ENCODE measurements at regions not wholly inside any gene's neighbourhood (a gene's known extent, or its start where the extent isn't known, plus 50 kb on each side); places are given as distances from the start of the nearest gene placed in this dataset.

GRCh38 chr18:39523281-39523680 is 1957.7 kb upstream of the CELF4 start:
- TF ChIP-seq SPI1 (IDR thresholded peaks at IDR 0.05; ENCODE audit: borderline replicate concordance, insufficient read depth, low read depth, low read length) (no peak), TCF3 (IDR thresholded peaks at IDR 0.05; ENCODE audit: borderline replicate concordance, insufficient read depth, low read depth, low read length) (no peak), POLR2A (IDR thresholded peaks at IDR 0.05; ENCODE audit: low read depth, low read length) (no peak), MXI1 (IDR thresholded peaks at IDR 0.05; ENCODE audit: low read depth, low read length) (no peak), EZH2 (IDR thresholded peaks at IDR 0.05; ENCODE audit: borderline replicate concordance, control insufficient read depth, low read depth, low read length) (no peak), TCF12 (IDR thresholded peaks at IDR 0.05; ENCODE audit: low read depth, low read length) (no peak), BRCA1 (IDR thresholded peaks at IDR 0.05; ENCODE audit: low read depth, low read length) (no peak), EP300 (IDR thresholded peaks at IDR 0.05; ENCODE audit: borderline replicate concordance in 1 of 2, control insufficient read depth in 1 of 2, low read depth in 2 of 2, low read length in 2 of 2) (no peak), BHLHE40 (IDR thresholded peaks at IDR 0.05; ENCODE audit: borderline replicate concordance in 1 of 2, low read depth in 2 of 2, low read length in 1 of 2) (no peak)
- TF ChIP-seq, protein P1, sequence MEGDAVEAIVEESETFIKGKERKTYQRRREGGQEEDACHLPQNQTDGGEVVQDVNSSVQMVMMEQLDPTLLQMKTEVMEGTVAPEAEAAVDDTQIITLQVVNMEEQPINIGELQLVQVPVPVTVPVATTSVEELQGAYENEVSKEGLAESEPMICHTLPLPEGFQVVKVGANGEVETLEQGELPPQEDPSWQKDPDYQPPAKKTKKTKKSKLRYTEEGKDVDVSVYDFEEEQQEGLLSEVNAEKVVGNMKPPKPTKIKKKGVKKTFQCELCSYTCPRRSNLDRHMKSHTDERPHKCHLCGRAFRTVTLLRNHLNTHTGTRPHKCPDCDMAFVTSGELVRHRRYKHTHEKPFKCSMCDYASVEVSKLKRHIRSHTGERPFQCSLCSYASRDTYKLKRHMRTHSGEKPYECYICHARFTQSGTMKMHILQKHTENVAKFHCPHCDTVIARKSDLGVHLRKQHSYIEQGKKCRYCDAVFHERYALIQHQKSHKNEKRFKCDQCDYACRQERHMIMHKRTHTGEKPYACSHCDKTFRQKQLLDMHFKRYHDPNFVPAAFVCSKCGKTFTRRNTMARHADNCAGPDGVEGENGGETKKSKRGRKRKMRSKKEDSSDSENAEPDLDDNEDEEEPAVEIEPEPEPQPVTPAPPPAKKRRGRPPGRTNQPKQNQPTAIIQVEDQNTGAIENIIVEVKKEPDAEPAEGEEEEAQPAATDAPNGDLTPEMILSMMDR (IDR thresholded peaks at IDR 0.05 in 2 of 3, conservative IDR thresholded peaks at IDR 0.05 in 1 of 3; ENCODE audit: control insufficient read depth in 2 of 3, extremely low read depth in 1 of 3, insufficient read depth in 1 of 3, low read depth in 3 of 3, low read length in 3 of 3): no peak
- TF ChIP-seq, protein P2, sequence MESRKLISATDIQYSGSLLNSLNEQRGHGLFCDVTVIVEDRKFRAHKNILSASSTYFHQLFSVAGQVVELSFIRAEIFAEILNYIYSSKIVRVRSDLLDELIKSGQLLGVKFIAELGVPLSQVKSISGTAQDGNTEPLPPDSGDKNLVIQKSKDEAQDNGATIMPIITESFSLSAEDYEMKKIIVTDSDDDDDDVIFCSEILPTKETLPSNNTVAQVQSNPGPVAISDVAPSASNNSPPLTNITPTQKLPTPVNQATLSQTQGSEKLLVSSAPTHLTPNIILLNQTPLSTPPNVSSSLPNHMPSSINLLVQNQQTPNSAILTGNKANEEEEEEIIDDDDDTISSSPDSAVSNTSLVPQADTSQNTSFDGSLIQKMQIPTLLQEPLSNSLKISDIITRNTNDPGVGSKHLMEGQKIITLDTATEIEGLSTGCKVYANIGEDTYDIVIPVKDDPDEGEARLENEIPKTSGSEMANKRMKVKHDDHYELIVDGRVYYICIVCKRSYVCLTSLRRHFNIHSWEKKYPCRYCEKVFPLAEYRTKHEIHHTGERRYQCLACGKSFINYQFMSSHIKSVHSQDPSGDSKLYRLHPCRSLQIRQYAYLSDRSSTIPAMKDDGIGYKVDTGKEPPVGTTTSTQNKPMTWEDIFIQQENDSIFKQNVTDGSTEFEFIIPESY (IDR thresholded peaks at IDR 0.05): no peak

All from GM12878 (cell line).